Esophagus (tissue), 2 donors: ENCODE measurements at regions not wholly inside any gene's neighbourhood (a gene's known extent, or its start where the extent isn't known, plus 50 kb on each side); places are given as distances from the start of the nearest gene placed in this dataset.
A peak's percentile ranks its signal among the peaks of the same experiment; 100 is the strongest.

Experiments used
- H3K27ac ChIP-seq, 2 donors: one replicate each; pipeline ENCODE4 v1.5.1; 2013; ENCODE audit warnings: low read depth in 2 of 2, mild to moderate bottlenecking in 2 of 2, inconsistent platforms in 1 of 2, low read length in 1 of 2, moderate library complexity in 1 of 2
- H3K27me3 ChIP-seq, 2 donors: one replicate each; pipeline ENCODE4 v1.6.1; 2013; ENCODE audit warnings: low read length in 2 of 2, control low read depth in 1 of 2, mild to moderate bottlenecking in 1 of 2; ENCODE audit not compliant: insufficient read depth in 2 of 2, control insufficient read depth in 1 of 2
- H3K36me3 ChIP-seq, 2 donors: one replicate each; pipeline ENCODE4 v1.6.1; 2013; ENCODE audit warnings: low read length in 1 of 2; ENCODE audit not compliant: control insufficient read depth in 2 of 2, insufficient read depth in 2 of 2
- H3K4me1 ChIP-seq, 2 donors: one replicate each; pipeline ENCODE4 v1.6.1; 2013; ENCODE audit warnings: low read length in 1 of 2; ENCODE audit not compliant: control insufficient read depth in 2 of 2, insufficient read depth in 2 of 2
- H3K4me3 ChIP-seq, 2 donors: one replicate each; pipeline ENCODE4 v1.5.1; 2013; ENCODE audit warnings: low read length in 2 of 2, mild to moderate bottlenecking in 2 of 2, low read depth in 1 of 2, moderate library complexity in 1 of 2
- H3K9me3 ChIP-seq, 2 donors: one replicate each; pipeline ENCODE4 v1.6.1; 2013; ENCODE audit warnings: mild to moderate bottlenecking in 2 of 2, low read depth in 1 of 2, low read length in 1 of 2, moderate library complexity in 1 of 2; ENCODE audit not compliant: control insufficient read depth in 2 of 2, insufficient read depth in 1 of 2
- WGBS, 2 donors: extraction: QIAGEN DNeasy Blood & Tissue Kit; methylation state at CpG; one replicate each; pipeline ENCODE4 v1.1.7; 2013; 5-methylcytosine and 5-hydroxymethylcytosine counted together
- donor health status: healthy with polysubstance abuse.
- donor health status: Bipolar disorder and iron deficiency.

DNA sequence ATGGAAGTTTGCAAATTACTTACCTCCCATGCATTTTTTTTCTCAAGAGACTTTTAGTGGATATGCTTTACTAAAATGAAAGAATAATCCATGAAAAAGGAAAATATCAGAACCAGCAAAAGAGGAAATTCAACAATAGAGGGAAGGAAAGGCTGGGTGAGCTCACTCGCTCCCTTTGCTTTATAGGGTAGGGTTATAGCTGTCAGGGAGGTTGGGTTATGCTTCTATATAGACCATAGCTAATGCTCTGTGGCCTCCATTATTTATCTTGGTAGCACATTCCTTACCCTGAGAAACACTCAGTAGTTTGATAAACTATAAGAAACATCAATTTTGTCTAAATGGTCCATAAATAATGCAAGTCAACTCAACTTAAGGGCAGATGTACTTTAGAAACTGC is 215.9 kb upstream of the FAR2 start:
- WGBS, 2 donors = 77 to 87% methylated on average over 1 of the region's 1 CpG
- Histone ChIP-seq H3K36me3 (no peaks in the 10 kb centered on the region), H3K27me3 (no peaks in the 10 kb centered on the region), H3K27ac (no peak overlapping the region), H3K9me3 (no peaks in the 10 kb centered on the region), H3K4me1 (no peaks in the 10 kb centered on the region), H3K4me3 (no peak overlapping the region)

DNA sequence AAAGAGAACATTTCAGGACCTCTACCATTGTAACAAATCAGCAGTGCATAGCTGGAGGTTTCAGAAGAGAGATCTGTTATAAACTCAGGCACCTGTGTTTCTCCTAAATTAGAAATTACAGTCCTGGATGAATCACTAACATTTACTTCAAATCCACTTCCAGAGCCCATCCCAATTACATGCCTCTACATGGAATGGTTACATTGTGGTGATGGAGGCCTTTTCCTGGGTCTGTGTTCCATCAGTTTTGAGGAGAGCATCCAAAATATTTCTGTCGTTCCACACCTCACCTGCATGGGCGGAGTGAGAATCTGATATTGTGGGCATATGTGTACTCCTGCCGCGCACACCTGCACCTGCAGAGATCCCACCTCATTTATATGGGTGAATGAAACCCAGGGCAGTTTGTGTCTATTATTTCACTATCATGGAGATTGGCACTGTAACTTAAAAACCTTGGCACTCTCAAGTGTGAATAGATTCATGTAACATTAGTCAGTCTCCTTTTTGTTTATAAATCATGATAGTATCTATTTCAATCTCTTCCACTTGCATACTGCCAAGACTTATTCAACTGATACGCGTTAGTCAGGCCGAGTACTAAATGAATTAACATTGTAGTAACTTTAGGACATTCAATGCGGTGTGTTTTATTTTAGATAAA is 215.1 kb upstream of the FAR2 start:
- no peaks in the 10 kb centered on the region for H3K4me1 ChIP-seq
- WGBS, 2 donors = 47 to 61% methylated on average over 8 of the region's 8 CpGs
- no peaks in the 10 kb centered on the region for H3K27me3 ChIP-seq
- no peak overlapping the region for H3K27ac ChIP-seq
- no peaks in the 10 kb centered on the region for H3K9me3 ChIP-seq
- no peaks in the 10 kb centered on the region for H3K36me3 ChIP-seq
- H3K4me3 ChIP-seq = no peak overlapping the region

DNA sequence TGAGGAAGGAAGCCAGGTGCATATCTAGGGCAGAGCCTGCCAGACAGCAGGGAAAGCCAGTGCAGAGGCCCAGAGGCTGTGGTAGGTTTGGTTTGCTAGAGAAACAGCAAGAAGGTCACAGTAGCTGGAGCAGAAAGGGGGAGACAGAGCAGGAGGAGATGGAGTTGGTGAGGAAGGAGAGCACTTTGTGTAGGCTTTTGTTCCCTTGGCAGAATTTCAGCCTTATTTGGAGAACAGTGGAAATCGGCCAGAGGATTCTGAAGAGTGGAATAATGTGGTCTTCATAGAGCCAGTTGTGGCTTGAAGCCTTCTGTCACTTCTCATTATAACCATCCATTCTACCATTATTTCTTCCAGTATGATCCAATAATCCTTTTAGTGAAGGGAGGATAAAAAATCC is 212.9 kb upstream of the FAR2 start:
- 24 to 54% methylated on average over 1 of the region's 1 CpG for WGBS, 2 donors
- Histone ChIP-seq H3K27ac (no peak overlapping the region), H3K4me3 (no peak overlapping the region), H3K4me1 (no peaks in the 10 kb centered on the region), H3K36me3 (no peaks in the 10 kb centered on the region), H3K27me3 (no peaks in the 10 kb centered on the region), H3K9me3 (no peaks in the 10 kb centered on the region)

DNA sequence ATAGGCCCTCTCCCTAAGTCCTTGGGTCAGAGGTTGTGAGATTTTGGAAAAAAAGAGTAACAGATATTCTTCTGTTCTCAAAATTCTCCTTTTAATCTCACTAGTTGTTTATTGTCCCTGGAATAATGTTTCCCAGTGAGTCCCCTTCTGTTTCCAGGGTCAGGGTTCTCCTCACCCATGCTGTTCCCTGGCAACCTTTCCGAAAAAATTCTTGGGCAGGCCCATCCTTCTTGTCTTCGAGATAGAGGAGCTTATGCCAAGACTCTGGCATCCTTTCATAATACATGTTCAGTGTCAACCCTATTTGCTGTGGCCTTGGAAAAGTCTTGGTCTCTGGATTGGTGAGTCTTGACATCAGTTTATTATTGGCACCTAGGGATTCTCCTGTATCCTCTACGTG is 212.4 kb upstream of the FAR2 start:
- H3K27ac ChIP-seq = no peak overlapping the region
- no peaks in the 10 kb centered on the region for H3K36me3 ChIP-seq
- H3K27me3 ChIP-seq = no peaks in the 10 kb centered on the region
- no peaks in the 10 kb centered on the region for H3K4me1 ChIP-seq
- 40 to 51% methylated on average over 3 of the region's 3 CpGs for WGBS, 2 donors
- no peak overlapping the region for H3K4me3 ChIP-seq
- H3K9me3 ChIP-seq = no peaks in the 10 kb centered on the region

DNA sequence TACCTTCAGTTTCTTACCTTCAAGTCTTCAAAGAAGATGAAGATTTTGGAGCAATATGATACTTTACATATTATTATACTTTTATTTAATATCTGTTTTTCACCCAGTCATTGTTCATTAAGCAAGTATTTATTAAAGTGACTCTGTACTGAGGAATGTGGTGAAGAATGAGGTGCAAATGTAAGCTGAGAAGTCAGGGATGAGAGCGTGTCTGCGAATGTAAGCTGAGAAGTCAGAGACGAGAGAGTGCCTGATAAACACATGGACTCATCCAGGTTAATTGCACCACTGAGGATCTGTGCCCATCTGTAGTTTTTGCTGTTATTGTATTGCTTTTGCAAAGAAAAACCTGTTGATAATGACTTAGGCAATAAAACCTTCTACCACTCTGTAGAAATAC is 211.9 kb upstream of the FAR2 start:
- no peaks in the 10 kb centered on the region for H3K4me1 ChIP-seq
- no peaks in the 10 kb centered on the region for H3K36me3 ChIP-seq
- no peak overlapping the region for H3K4me3 ChIP-seq
- 66 to 72% methylated on average over 3 of the region's 3 CpGs for WGBS, 2 donors
- no peaks in the 10 kb centered on the region for H3K27me3 ChIP-seq
- H3K9me3 ChIP-seq = no peaks in the 10 kb centered on the region
- H3K27ac ChIP-seq = no peak overlapping the region

DNA sequence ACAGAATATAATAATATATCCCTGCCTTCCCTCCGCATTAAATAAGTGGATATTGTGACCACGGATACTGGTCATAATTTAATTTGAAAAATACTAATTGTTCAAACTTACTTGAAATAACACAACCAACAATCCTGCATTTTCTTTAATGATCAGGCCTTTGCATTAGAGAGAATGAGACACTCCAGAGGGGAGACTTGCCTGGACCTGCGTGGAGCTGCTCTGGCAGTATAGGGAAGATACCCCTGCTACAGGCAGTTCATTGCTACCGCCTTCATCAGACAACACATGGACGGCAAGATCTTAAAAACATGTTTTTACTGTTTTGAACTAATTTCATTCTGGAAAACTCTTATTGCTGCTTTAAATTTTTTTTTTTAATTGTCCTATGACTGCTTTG is 211.0 kb upstream of the FAR2 start:
- no peak overlapping the region for H3K27ac ChIP-seq
- no peaks in the 10 kb centered on the region for H3K36me3 ChIP-seq
- H3K4me1 ChIP-seq = no peaks in the 10 kb centered on the region
- H3K27me3 ChIP-seq = no peaks in the 10 kb centered on the region
- no peaks in the 10 kb centered on the region for H3K9me3 ChIP-seq
- H3K4me3 ChIP-seq = no peak overlapping the region
- WGBS, 2 donors = 63 to 75% methylated on average over 5 of the region's 5 CpGs

DNA sequence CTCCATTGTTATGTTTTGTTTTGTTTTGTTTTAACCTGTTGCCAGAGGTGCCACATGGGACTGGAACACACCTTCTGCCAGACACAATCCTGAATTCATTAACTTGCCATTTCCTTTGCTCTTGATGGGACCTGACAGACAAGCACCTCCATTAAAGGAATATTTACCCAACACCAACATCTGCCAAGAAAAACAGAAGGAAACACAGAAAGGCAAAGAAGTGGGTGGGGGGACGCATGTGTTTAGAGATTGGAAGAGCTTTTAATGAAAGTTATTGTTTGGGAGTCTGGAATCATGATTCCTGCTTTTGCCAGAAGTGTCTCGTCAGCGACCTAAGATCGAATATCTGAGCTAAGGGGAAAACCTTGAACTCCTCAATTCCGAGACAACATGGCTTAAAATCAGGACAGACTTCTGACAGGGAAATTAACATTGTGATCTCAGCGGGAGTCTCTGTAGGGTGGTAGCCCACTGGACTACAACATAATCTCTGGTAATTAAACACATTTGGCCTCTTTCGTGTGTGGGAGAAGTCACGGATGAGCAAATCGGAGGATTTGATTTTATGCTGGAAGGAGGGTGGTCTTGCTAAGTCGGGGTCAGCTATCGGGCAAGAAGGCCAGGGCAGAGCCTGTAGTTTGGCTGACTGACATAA is 210.4 kb upstream of the FAR2 start:
- no peak overlapping the region for H3K27ac ChIP-seq
- no peaks in the 10 kb centered on the region for H3K27me3 ChIP-seq
- WGBS, 2 donors = 69 to 70% methylated on average over 11 of the region's 11 CpGs
- H3K9me3 ChIP-seq = no peaks in the 10 kb centered on the region
- no peaks in the 10 kb centered on the region for H3K4me1 ChIP-seq
- H3K36me3 ChIP-seq = no peaks in the 10 kb centered on the region
- H3K4me3 ChIP-seq = no peak overlapping the region

DNA sequence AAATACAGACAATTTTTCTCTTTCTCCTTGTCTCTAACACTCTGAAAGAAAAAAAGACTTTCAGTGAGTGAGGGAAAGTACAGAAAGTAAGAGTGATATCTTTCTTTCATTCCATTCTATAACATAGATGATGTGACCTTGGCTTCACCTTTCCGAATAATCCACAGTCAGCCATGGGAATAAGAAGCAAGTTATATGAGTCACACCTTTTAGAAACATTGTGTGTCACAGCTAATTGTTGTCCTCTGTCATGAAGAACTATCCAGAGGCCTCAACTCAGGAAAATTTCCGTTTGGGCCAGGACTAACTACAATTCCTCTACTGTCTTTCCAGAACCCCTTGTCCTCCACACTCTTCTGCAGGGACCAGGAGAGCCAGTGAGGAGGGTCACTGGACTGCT is 209.7 kb upstream of the FAR2 start:
- no peaks in the 10 kb centered on the region for H3K4me1 ChIP-seq
- no peak overlapping the region for H3K4me3 ChIP-seq
- peak overlapping the region in 1 of 2 donors; percentile 60 for H3K27ac ChIP-seq
- no peaks in the 10 kb centered on the region for H3K9me3 ChIP-seq
- no peaks in the 10 kb centered on the region for H3K36me3 ChIP-seq
- WGBS, 2 donors = 54 to 66% methylated on average over 2 of the region's 2 CpGs
- H3K27me3 ChIP-seq = no peaks in the 10 kb centered on the region

DNA sequence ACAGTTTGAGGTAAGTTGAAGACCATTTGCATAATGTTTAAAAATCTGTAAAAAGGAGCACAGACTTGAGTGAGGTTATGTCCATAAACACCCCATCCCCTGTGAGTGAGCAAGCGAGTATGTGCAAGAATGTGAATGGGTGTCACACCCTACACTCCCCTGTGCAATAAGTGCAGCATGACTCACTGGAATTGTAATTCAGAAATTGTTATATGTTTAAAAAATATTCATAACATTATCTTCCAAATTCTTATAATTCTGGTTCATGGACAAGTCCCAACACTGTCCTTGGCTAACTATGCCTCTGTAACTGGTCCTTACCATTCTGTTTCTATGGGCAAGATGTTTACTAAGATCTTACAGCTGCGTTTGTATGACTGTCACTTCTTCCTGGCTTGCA is 207.8 kb upstream of the FAR2 start:
- H3K27ac ChIP-seq = no peak overlapping the region
- no peaks in the 10 kb centered on the region for H3K27me3 ChIP-seq
- H3K4me1 ChIP-seq = no peaks in the 10 kb centered on the region
- WGBS, 2 donors = 48 to 57% methylated on average over 2 of the region's 2 CpGs
- no peaks in the 10 kb centered on the region for H3K36me3 ChIP-seq
- H3K4me3 ChIP-seq = no peak overlapping the region
- H3K9me3 ChIP-seq = no peaks in the 10 kb centered on the region

DNA sequence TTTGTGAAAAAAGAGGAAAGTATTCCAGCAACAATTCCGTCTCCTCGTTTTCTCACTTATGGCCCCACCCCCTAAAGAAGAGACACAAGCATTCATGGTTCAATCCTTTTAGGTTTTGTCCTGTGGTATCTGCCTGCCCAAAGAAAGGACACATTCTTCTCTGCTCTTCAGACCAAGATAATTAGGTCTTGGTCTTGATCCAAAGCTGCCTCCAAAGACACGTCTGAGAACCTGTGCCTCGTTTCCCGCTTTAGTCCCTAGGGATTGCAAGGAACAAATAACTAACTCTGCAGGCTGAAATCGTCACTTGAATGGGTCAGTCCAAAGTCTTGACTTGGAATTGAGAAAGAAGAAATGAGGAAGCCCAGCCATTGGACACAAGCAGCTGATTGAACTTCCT is 202.7 kb upstream of the FAR2 start:
- Histone ChIP-seq H3K4me3 (no peak overlapping the region), H3K27me3 (no peaks in the 10 kb centered on the region), H3K4me1 (no peaks in the 10 kb centered on the region), H3K27ac (no peak overlapping the region), H3K9me3 (no peaks in the 10 kb centered on the region), H3K36me3 (no peaks in the 10 kb centered on the region)
- 81 to 85% methylated on average over 6 of the region's 6 CpGs for WGBS, 2 donors
